ENCODE measurements at regions not wholly inside any gene's neighbourhood (a gene's known extent, or its start where the extent isn't known, plus 50 kb on each side); places are given as distances from the start of the nearest gene placed in this dataset.

DNA sequence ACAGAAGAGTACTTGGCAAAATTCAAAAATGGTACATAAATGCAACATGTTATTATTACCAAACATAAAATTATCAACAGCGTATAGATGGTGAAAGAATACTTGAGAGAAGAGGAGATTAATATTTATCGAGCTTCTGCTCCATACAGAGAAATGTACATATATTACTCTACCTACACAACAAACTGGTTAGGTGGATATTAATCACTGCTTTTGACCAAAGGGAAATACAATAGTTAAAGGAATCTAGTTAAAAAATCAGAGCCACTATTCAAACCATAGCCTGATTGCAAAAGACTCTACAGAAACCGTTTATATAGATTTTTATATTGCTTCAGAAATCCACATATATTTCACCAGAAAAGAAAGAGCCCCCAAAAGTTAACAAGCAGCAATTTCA, 379.3 kb upstream of the PRMT6 start:
- no peak for DNase-seq (ENCODE audit: low spot score)

DNA sequence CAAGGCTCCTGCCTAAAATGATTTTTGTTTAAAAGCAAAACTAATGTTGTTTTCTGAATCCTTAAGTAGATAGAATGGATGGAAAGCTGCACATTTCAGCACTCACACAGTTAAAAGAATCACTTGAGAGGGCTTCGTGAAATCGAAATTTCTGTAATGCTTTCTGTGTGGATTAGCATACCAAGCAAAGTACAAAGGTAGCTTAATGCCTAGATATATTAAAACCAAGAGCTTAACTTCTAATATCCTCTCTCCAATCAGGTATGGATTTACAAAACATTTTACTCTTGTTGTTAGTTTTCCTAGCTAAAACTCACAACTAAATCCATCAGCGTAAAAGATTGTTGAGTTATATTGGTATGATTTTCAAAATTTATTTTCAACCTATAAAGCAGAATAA, 378.8 kb upstream of the PRMT6 start:
- DNase-seq (ENCODE audit: low spot score): no peak

DNA sequence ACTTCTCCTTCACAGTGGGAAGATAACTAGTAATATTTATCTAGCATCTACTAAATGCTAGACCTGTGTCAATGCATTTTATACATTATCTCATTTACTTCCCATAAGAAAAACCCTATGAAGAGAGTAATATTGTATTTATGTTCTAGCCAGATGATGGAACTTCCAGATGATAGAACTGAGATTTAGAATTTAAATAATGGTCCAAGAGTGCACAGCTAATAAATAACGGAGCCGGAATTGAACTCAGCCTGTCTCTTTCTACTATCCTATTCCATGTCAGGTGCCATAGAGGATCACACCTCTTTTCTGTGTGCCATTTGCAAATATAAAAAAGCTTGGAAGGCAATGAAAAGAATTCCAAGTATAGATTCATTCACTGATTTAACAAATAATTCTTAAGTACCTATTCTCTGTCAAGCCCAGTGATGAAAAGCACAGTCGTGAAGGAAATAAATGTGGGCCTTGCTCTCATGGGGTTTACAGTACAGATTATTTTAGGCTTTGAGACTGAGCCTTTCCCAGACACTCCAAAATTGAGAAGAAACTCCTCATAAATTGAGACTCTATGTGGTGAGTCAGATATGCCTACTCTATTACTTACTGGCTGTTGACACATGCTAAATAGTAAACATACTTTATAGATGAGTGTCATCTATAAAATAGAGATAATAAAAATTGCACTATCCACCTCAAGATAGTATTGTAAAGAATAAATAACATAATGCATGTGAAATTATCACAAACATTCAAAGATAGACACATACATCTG, 378.0 kb upstream of the PRMT6 start:
- DNase-seq (ENCODE audit: low spot score): no peak

DNA sequence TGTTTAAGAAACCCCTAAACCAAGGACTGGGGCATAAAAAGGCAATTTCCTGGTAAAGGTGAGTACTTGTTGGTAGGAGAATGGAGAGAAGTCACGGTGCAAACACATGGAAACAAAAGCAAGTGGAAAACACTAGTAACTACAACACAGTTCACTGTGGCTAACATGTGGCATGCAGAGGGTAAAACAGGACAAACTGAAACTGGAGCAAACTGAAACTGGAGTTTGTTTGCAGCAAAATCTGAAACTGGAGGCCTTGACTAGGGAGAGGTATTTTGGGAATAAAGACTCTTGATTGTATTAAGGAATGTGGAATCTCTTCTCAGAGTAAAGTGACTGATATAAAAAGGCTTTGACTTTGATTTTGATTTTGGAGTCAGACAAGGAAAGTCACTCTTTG, 376.3 kb upstream of the PRMT6 start:
- DNase-seq (ENCODE audit: low spot score): no peak

DNA sequence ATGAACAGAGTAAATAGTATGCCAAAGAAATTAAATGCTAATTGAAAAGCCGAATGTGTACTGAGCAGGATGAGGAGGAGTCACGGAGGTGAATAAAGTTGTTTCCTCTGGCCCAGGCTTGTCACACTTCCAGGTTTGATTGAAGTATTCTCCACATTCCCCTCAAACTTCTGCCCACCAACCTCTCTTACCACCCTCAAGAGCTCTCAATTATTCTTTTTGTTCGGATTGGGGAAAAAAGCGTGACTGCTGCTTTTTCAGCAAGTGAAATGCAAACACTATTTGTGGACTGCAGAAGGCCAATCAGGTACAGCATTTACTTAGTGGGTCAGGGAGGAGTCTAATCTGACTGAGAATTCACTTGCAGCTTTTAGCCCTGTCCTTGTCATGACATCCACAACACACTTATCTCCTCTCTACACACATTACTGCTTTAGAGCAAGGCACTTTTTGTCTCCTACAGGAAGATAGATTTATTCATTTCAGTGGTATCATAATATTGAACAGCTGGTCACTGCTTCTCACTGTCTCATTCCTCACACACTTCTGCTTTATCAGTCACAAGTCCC, 375.6 kb upstream of the PRMT6 start:
- no peak for DNase-seq (ENCODE audit: low spot score)

DNA sequence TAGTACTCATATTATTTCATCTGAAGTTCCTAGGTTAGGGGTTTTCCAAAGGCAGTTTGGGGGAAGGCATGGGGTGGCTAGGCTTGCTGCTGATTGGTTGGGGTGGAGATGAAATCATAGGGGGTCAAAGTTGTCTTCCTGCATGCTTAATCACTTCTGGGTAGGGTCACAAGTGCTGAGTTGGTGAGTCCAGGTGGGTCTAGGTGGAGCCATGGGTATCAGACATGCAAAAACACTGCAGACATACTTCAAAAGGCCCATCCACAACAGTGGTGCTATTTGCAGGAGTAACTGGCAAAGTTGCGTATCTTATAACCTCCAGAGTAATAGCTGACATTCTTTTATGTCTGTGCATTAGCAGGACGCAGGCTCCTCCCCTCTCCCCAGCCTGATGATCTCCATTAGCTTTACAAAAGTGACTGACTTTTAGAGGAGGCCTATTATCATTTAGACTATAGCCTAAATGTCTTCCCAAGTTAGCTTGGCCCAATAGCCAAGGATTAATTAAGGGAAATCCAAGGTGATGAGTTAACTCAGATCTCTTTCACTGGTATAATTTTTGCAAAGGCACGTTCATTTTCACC, 374.4 kb upstream of the PRMT6 start:
- no peak for DNase-seq (ENCODE audit: low spot score)

DNA sequence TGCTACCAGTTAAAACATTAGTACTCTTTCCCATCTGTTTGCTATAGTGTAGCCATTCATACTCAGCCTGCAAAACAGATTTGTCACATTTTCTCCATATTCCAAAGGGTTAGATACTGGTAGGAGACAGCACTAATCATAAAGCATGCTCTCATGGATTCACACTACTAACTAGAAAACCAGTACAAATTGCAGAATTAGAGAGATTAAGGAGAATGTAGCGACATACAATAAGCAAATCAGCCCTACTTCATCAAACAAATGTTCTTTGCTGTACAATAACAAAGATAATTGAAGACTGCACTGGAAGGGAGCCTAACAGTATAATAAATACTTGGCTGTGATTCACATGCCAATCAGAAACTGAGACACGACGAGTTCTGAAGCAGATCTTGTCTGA, 368.0 kb upstream of the PRMT6 start:
- no peak for DNase-seq (ENCODE audit: low spot score)

DNA sequence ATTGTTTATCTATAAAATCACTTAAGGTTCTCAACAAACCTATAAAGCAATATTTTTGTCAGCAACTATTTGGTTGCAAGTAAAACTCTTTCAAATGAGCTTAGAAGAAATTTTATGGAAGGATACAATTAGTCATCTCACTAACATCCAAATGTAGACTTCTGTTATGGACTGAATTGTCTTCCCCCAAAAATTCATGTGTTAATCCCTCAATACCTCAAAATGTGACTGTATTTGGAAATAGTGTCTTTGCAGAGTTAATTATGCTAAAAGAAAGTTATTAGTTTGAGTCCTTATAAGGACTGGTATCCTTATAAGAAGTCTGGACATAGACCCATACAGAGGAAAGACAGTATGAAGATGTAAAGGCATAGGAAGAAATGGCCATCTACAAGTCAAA, 357.8 kb upstream of the PRMT6 start:
- DNase-seq (ENCODE audit: low spot score): no peak

DNA sequence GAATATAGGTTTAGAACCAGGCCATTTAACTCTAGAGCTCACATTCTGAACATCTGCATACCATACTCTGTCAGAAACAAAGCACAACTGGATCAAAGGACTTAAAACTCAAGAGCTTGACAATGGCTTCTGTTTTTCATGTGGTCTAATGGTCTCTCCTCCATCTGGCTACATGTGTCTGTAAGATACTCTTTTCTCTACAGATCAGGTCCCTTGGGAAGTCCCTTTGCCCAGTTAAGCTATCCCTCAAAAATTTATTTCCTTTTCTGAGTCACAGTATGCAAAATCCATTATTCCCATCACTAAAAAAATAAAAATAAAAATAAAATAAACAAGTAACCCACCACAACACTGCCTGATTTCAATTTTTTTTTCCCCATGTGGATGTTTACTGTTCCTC, 357.0 kb upstream of the PRMT6 start:
- DNase-seq (ENCODE audit: low spot score): no peak

DNA sequence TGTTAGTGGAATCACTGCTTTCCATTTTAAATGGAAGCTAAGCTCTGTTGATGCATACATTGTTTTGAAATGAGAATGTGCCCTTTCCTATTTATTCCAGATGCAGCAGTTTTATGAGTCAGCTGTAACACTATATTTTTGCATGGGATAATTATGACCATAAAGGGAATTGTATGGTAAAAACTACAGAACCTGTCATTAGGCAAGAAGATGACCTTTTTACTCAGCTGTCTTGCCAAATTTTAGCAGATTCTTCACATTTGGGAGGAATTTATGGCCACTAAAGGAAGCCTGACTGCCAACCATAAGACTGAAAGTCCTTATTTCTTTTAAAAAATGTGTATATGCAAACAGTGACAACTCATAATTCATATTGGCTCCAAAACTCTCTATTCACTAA, 356.3 kb upstream of the PRMT6 start:
- DNase-seq (ENCODE audit: low spot score): no peak

DNA sequence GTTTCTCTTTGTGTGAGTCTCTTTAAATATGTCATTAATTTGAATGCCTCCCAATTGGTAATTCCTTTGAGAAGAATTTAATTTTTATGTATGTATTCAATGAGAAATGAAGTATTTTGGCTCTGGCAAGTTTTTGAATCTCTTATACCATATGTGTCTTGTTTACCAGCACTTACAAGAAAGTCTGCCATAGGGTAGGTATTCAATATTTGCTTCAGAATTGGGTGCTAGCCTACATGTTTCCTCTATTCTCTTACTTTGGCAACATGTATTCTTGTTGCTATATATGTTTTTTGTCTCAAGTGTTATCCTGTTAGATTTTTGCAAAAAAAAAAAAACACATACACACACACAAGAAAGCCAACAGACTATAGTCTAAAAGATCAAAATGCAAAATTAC, 350.5 kb upstream of the PRMT6 start:
- DNase-seq (ENCODE audit: low spot score): no peak

DNA sequence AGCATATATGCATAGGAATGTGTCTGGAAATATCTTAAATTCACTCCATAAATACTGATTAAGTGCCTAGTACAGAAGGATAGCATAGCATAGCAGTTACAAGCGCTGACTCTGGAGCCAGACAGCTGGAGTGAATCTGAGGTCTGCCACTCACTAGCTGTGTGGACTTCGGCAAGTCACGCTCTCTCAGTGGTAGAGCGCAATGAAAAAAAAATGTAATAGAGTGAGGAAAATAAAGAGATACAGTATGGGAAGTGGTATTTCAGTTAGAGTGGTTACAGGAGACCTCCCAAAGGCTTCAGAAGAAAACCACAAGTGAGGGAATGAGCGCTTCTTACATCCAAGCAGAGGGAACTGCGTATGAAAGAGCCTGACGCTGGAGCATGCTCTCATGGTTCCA, 338.9 kb upstream of the PRMT6 start:
- no peak for DNase-seq (ENCODE audit: low spot score)

DNA sequence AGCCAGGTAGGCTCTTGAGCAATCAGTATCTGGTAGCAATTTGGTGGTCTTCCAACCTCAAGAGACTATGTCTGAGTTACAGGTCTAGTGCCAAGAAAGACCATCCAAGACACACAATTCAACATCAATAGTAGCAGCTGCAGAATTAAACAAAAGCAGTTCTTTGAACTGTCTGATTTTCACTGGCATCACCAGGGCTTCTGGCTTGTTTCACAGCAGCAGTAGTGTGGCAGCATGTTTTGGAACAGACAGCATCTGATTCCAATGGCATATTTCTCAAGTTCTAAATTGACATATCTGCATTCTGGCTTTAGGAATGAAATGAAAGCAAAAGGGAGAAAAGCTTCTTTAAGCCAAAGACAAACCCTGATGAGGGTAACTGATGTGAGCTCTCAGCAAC, 334.7 kb upstream of the PRMT6 start:
- no peak for DNase-seq (ENCODE audit: low spot score)

DNA sequence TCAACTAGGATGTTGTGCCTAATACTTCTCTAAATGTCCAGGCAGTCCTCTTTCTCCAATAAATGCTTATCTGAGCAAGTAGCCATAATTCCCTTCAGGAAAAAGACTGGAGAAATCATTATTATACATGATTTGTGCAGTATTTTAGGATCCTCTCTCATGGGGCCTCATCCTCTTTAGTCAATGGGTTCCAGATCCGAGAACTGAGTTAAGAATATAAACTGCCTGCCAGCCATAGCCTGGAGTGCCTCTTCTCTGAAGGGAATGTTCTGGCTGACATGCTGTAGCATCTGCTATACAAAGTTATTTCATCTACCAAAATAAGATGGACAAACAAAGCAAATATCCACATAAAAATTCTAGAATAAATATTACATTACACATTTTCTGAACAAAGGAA, 334.0 kb upstream of the PRMT6 start:
- DNase-seq (ENCODE audit: low spot score): no peak

DNA sequence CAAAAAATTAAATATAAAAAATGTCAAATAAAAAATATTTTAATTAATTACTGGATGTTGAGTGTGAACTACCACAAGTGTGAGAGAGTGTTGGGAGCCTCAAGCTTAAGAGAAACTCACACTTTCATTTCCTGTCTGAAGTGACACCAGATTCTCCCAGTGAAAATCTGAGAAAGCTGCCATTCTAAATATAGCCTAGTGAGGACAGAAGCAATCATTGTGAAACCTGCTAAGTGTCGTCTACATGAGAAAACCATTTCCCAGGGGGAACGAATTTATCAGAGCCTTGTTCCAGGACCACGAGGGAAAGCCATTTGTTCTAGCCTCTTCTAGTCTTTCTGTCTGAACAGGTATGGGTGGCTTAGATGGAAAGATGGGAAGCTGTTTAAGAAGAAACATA, 329.3 kb upstream of the PRMT6 start:
- DNase-seq (ENCODE audit: low spot score): no peak

DNA sequence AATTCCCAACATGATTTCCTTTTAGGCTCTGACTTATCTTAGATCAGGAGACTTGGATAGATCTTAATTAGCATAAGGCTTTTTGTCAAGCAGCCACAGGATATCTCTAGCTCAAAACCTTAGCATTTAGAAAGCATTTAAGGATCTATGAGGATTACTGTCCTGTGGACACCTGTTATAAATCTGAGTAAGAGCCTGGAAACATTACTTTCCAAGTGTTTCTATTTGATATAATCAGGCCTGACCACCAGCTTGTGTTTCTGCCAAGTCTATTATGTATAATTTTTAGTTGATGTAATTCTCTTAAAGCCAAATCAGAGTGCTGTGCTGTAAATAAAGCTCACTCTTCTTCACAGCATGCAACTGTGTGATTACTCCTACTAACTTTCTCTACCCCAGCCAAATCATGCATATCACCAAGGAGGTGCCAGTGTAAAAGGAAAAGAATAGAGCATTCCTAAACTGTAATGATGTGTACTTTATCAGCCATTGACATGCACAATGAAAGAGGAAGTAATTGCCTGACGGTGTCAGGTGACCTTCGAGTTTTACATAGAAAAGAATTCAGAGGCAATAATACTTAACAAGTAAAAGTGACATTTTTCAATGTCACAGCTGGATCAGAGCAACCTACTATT, 309.9 kb upstream of the PRMT6 start:
- no peak for DNase-seq (ENCODE audit: low spot score)

DNA sequence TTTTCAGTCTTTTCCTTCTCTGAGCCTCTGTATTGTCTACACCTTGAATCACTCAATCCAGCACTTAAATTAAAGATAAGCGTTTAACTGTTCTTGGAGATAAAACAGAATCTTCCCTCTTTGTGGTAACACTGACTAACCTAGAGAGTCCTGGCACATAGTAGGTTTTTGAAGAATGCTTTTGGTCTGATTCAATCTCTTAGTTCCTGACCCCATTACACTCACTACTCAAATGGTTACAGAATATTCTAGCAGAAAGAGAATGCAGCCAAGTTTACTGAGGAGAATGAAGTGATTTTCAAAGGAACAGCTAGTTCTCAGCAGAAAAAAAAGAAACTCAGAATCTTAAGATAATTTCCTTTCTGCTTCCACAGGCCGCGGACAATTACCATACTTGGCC, 309.2 kb upstream of the PRMT6 start:
- no peak for DNase-seq (ENCODE audit: low spot score)

DNA sequence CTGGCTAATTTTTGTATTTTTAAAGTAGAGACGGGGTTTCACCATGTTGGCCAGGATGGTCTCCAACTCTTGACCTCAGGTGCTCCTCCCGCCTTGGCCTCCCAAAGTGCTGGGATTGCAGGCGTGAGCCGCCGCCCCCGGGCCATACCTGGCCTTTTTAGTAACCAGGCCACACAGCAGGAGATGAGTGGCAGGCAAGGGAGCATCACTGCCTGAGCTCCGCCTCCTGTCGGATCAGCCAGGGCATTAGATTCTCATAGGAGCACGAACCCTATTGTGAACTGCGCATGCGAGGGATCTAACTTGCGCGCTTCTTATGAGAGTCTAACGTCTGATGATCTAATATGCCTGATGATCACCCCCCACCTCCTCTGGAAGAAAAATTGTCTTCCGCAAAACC, 308.7 kb upstream of the PRMT6 start:
- no peak for DNase-seq (ENCODE audit: low spot score)

DNA sequence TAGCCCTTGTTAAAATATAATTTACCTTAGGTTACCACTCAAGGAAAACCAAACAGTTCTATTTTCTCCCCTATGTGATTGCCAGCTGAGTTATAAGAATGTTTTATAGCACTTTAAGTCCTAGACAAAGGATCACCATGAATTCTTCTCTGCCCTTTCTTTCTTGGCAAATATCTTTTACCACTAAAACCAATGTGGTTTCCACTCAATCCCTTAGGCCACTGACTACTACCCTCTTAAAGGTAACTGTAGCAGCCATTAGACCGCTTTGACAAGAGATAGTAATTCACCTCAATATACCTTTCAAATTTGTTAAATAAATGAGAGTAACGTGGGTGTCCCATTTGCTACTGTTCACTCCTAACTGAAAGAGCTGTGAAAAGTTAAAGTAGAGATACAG, 307.9 kb upstream of the PRMT6 start:
- DNase-seq (ENCODE audit: low spot score): no peak

DNA sequence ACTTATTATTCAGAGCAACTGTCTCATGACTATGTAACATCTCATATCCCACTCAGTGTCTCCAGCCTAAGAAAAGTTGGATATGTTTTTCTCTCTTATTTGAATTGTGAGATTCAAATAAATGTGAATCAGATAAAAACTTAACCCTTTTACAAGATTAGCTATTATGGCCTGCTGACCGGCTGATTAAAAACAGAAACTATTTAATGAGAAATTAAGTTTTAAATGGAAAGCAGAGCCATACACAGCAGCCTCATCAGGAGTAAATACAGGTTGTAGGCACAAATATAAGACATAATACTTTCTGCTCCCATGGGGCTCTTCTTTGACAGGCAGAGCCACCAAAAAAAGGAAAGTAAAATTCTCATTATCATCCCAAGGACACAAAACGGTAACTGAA, 307.0 kb upstream of the PRMT6 start:
- DNase-seq (ENCODE audit: low spot score): no peak

DNA sequence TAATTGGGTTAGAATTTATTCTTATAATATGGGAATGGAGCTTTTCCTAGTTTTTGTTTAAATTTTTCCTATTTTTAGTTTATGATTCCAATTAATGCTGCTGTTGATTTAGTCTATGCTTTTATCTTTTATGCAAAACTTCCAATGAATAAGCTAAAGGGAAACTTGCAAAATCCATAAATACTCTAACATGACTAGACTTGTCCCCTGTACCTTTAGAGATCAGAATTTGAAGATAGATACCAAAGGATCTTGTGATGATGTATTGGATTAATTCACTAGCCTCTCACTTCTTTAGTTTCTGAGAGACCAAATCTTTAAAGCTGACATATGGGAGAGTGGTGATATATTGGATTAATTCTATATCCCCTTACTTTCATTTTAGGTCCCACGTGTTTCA, 306.6 kb upstream of the PRMT6 start:
- DNase-seq (ENCODE audit: low spot score): no peak

DNA sequence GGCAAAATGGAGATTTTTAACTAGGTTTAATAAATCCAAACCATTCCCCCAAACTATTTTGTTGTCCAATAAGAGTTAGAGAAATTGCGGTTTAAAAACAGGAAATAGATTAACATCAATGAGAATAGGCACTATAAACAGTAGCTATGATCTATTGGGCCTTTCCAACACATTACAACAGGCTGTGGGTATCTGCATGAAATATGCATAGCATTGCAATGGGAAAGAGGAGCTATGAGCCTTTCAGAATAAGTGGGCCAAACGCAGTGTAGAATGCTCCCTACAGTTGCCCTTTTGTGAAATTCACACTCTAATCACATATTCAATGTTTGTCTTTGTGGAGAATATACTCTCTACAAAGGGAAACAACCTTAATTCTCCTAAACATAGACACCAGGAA, 305.5 kb upstream of the PRMT6 start:
- DNase-seq (ENCODE audit: low spot score): no peak

DNA sequence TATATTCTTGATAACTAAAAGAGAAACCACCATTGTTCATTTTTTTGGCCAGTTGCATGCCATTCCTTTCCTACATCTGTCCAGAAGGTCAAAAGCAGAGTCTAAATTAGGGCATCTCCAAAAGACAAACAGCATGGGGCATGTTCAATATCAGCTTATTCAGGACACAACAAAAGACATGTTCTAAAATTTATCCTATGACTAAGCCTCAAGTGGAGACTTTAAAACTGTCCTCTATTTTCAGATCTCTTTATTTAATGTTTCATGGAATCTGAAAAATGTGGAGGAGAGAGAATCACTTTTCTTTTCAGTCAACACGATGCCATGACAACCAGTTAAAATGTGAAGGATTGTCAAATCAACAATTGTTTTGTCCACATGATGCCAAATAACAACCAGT, 303.4 kb upstream of the PRMT6 start:
- no peak for DNase-seq (ENCODE audit: low spot score)

DNA sequence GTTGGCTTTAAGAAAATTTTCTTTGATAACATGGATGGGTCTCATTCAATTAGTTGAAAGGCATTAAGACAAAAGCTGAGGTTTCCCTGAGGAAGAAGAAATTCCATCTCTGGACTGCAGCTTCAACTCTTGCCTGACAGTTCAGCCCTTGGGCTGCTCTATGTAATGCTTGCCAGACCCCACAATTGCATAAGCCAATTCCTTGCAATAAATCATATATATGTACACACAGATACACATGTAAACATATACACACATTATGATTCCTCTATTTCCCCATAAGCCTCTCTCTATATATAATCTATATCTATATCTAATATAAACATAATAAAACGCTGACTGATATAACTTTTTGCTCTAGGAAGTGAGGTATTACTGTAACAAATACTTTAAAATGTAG, 301.5 kb upstream of the PRMT6 start:
- DNase-seq (ENCODE audit: low spot score): no peak
